ENCODE measurements at regions not wholly inside any gene's neighbourhood (a gene's known extent, or its start where the extent isn't known, plus 50 kb on each side); places are given as distances from the start of the nearest gene placed in this dataset.

GRCh38 chr4:174135936-174136406 is 147.5 kb downstream of the FBXO8 start:
- Mint-ChIP-seq H3K4me3 (peak overlapping the region; percentile 65), H3K9me3 (no peaks in the 10 kb centered on the region), H3K36me3 (no peaks in the 10 kb centered on the region), H3K27me3 (ENCODE audit: insufficient read depth, low read depth) (no peaks in the 10 kb centered on the region), H3K27ac (no peak overlapping the region), H3K4me1 (peaks cover 9% of the 10 kb centered on the region)
- H3K4me2 ChIP-seq, result peak overlapping the region; percentile 57
- no peak overlapping the region for H3K4me3 ChIP-seq
- no peak overlapping the region for H3K27ac ChIP-seq
- H3K9ac ChIP-seq, result no peak overlapping the region
- no peak overlapping the region for H2AFZ ChIP-seq (replicated peaks)
- H3K27me3 ChIP-seq, result no peaks in the 10 kb centered on the region
- H3K4me1 ChIP-seq, result peaks cover 16% of the 10 kb centered on the region
- H4K20me1 ChIP-seq (ENCODE audit: low read depth), result no peaks in the 10 kb centered on the region
- H3F3A ChIP-seq (ENCODE audit: low read depth), result no peaks in the 10 kb centered on the region
- no peak for TF ChIP-seq CTCF (IDR thresholded peaks at IDR 0.05)
- TF ChIP-seq EZH2 (IDR thresholded peaks at IDR 0.05), result no peak
- no peak for TF ChIP-seq EZH2phosphoT487 (IDR thresholded peaks at IDR 0.05)
- DNase-seq (ENCODE audit: low spot score), result peak; percentile 64
- no peaks in the 10 kb centered on the region for H3K79me2 ChIP-seq (ENCODE audit: low read depth)
- H3K36me3 ChIP-seq, result no peaks in the 10 kb centered on the region
- H3K9me3 ChIP-seq (ENCODE audit: low read depth), result no peaks in the 10 kb centered on the region

GRCh38 chr4:174135530-174135929 is 147.9 kb downstream of the FBXO8 start:
- H3K27me3 Mint-ChIP-seq (ENCODE audit: insufficient read depth, low read depth), result no peaks in the 10 kb centered on the region
- Histone ChIP-seq H3F3A (ENCODE audit: low read depth) (no peaks in the 10 kb centered on the region), H3K4me1 (peaks cover 16% of the 10 kb centered on the region), H4K20me1 (ENCODE audit: low read depth) (no peaks in the 10 kb centered on the region), H2AFZ (replicated peaks) (no peak overlapping the region), H3K4me3 (no peak overlapping the region), H3K9me3 (ENCODE audit: low read depth) (no peaks in the 10 kb centered on the region), H3K36me3 (no peaks in the 10 kb centered on the region), H3K79me2 (ENCODE audit: low read depth) (no peaks in the 10 kb centered on the region), H3K27ac (no peak overlapping the region), H3K27me3 (no peaks in the 10 kb centered on the region), H3K4me2 (peak overlapping the region; percentile 57), H3K9ac (no peak overlapping the region)
- H3K4me1 Mint-ChIP-seq, result peaks cover 9% of the 10 kb centered on the region
- no peak for DNase-seq (ENCODE audit: low spot score)
- H3K4me3 Mint-ChIP-seq, result peak overlapping the region; percentile 65
- no peak overlapping the region for H3K27ac Mint-ChIP-seq
- H3K9me3 Mint-ChIP-seq, result no peaks in the 10 kb centered on the region
- no peak for TF ChIP-seq EZH2 (IDR thresholded peaks at IDR 0.05)
- TF ChIP-seq CTCF (IDR thresholded peaks at IDR 0.05), result no peak
- TF ChIP-seq EZH2phosphoT487 (IDR thresholded peaks at IDR 0.05), result no peak
- H3K36me3 Mint-ChIP-seq, result no peaks in the 10 kb centered on the region

DNA sequence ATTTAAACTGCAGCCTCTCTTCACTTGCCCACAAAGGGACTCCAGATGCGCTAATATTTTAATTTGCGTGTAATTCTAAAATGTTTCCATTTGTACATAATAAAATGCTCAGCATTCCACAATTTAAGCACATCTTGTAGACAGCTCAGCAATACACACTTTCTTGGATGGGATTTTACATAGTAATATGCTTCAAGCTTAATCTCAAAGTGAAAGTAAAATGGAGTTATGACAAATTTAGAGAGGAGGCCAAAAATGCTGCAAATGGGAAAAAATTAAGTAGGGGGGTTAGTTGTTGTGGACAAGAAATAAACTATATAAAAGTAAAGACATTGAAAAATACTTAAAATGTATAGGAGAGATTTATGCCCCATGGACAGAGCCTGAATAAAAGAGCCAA is 149.1 kb downstream of the FBXO8 start:
- Histone ChIP-seq H3K79me2 (ENCODE audit: low read depth) (no peaks in the 10 kb centered on the region), H3F3A (ENCODE audit: low read depth) (no peaks in the 10 kb centered on the region), H3K27ac (no peak overlapping the region), H3K36me3 (no peaks in the 10 kb centered on the region), H3K4me3 (no peak overlapping the region), H3K4me1 (peaks cover 16% of the 10 kb centered on the region), H3K9me3 (ENCODE audit: low read depth) (no peaks in the 10 kb centered on the region), H3K9ac (no peak overlapping the region), H3K27me3 (no peaks in the 10 kb centered on the region), H3K4me2 (no peak overlapping the region), H2AFZ (replicated peaks) (no peak overlapping the region), H4K20me1 (ENCODE audit: low read depth) (no peaks in the 10 kb centered on the region)
- no peaks in the 10 kb centered on the region for H3K27me3 Mint-ChIP-seq (ENCODE audit: insufficient read depth, low read depth)
- H3K4me1 Mint-ChIP-seq, result peaks cover 9% of the 10 kb centered on the region
- no peak for DNase-seq (ENCODE audit: low spot score)
- TF ChIP-seq EZH2phosphoT487 (IDR thresholded peaks at IDR 0.05), result no peak
- no peak for TF ChIP-seq CTCF (IDR thresholded peaks at IDR 0.05)
- TF ChIP-seq EZH2 (IDR thresholded peaks at IDR 0.05), result no peak
- H3K4me3 Mint-ChIP-seq, result no peak overlapping the region
- H3K27ac Mint-ChIP-seq, result no peak overlapping the region
- no peaks in the 10 kb centered on the region for H3K9me3 Mint-ChIP-seq
- H3K36me3 Mint-ChIP-seq, result no peaks in the 10 kb centered on the region
